Stomach (tissue), 4 donors: ENCODE measurements at regions not wholly inside any gene's neighbourhood (a gene's known extent, or its start where the extent isn't known, plus 50 kb on each side); places are given as distances from the start of the nearest gene placed in this dataset.

Experiments
- CTCF ChIP-seq, 7 experiments: fragments of 450-650 bp in 4 of 7; fragments of 200-600 bp in 3 of 7; sonication (generic) in 3 of 7; IDR thresholded peaks; one replicate each; pipeline ENCODE4 v1.5.1; 2016 to 2019; ENCODE audit warnings: antibody characterized with exemption in 7 of 7, control low read depth in 2 of 7, mild to moderate bottlenecking in 1 of 7
- EP300 ChIP-seq: sonication (generic); formaldehyde crosslinking; IDR thresholded peaks from one replicate; pipeline ENCODE4 v1.6.1; 2017; ENCODE audit warnings: antibody characterized with exemption

GRCh38 chr2:136411946-136412345 is 294.0 kb upstream of the CXCR4 start:
- TF ChIP-seq EP300 (no peak), CTCF (IDR thresholded peaks at IDR 0.05) (no peak)
